Coronary artery (tissue), 2 donors: ENCODE measurements at regions not wholly inside any gene's neighbourhood (a gene's known extent, or its start where the extent isn't known, plus 50 kb on each side); places are given as distances from the start of the nearest gene placed in this dataset.

ENCODE experiments used
- DNase-seq: peaks from one replicate; pipeline ENCODE4 v3.0.0-alpha.2; 2017; ENCODE audit warnings: low spot score
- H3K27ac ChIP-seq, 2 donors: fragments of 200-600 bp; sonication (generic); one replicate each; pipeline ENCODE4 v1.5.1; 2016 to 2019
- H3K4me3 ChIP-seq: fragments of 200-600 bp; sonication (generic); 2 replicates; pipeline ENCODE4 v1.5.1; 2016; ENCODE audit warnings: mild to moderate bottlenecking, moderate library complexity
- TF ChIP-seq, protein P1 (sequence below): fragments of 200-600 bp; sonication (generic); IDR thresholded peaks from one replicate; pipeline ENCODE4 v1.5.1; 2019; ENCODE audit warnings: antibody characterized with exemption

DNA sequence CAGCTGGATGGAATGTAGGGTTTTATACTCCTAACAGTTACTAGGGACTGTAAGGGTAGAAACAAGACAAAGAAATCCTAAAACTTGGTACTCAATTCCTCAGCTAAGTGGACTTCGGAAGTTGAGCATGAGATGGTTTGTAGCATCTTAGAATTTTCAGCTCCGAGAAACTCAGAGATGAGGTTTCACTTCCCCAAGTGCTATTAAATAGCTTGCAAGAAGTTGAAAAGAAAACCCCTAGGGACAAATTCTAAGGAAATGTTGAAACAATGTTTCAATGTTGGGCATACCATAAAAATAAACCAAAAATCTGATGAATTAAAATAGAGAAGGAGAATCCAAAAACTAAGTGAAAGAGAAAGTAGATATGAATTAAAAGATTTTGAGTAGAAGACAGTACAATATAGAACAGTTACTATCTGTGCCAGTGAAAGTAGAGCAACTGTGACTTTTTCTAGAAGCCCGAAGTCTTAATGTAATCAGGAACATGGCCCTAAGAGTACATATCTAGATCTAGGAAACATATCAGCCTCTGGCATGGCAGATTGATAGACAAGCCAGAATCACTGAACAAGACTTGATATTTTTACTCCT, 308.6 kb upstream of the RGMB start:
- no peak overlapping the region for H3K4me3 ChIP-seq
- DNase-seq = no peak
- TF ChIP-seq, protein P1, sequence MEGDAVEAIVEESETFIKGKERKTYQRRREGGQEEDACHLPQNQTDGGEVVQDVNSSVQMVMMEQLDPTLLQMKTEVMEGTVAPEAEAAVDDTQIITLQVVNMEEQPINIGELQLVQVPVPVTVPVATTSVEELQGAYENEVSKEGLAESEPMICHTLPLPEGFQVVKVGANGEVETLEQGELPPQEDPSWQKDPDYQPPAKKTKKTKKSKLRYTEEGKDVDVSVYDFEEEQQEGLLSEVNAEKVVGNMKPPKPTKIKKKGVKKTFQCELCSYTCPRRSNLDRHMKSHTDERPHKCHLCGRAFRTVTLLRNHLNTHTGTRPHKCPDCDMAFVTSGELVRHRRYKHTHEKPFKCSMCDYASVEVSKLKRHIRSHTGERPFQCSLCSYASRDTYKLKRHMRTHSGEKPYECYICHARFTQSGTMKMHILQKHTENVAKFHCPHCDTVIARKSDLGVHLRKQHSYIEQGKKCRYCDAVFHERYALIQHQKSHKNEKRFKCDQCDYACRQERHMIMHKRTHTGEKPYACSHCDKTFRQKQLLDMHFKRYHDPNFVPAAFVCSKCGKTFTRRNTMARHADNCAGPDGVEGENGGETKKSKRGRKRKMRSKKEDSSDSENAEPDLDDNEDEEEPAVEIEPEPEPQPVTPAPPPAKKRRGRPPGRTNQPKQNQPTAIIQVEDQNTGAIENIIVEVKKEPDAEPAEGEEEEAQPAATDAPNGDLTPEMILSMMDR = no peak
- H3K27ac ChIP-seq = no peak overlapping the region

DNA sequence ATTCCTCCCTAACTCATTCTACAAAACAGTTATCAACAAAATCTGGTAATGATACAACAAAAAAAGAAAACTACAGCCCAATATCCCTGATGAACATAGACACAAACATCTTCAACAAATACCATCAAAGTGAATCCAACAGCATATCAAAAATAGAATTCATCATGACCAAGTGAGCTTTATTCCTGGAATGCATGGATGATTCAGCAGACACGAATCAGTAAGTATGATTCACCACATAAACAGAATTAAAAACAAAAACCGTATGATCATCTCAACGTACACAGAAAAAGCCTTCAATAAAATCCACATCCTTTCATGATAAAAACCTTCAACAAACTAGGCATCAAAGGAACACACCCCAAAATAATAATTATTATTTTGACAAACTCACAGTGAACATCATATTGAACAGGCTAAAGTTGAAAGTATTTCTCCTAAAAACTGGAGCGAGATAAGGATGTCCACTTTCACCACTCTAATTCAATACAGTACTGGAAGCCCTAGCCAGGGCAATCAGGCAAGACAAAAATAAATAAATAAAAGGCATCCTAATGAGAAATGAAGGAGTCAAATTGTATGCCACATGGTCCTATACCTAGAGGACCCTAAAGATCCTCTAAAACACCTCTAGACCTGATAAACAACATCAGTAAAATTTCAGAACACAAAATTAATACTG, 305.1 kb upstream of the RGMB start:
- no peak for DNase-seq
- Histone ChIP-seq H3K27ac (no peak overlapping the region), H3K4me3 (no peak overlapping the region)
- TF ChIP-seq, protein P1 = no peak

DNA sequence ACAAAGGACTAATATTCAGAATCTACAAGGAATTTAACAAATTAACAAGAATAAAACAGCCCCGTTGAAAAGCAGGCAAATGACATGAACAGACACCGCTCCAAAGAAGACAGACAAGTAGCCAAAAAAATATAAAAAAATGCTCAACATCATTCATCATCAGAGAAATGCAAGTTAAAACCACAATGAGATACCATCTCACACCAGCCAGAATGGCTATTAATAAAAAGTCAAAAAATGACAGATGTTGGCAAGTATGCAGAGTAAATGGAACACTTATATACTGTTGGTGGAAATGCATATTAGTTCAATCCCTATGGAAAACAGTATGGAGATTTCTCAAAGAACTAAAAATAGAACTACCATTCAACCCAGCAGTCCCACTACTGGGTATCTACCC, 302.7 kb upstream of the RGMB start:
- Histone ChIP-seq H3K27ac (no peak overlapping the region), H3K4me3 (no peak overlapping the region)
- TF ChIP-seq, protein P1 = no peak
- DNase-seq = no peak

DNA sequence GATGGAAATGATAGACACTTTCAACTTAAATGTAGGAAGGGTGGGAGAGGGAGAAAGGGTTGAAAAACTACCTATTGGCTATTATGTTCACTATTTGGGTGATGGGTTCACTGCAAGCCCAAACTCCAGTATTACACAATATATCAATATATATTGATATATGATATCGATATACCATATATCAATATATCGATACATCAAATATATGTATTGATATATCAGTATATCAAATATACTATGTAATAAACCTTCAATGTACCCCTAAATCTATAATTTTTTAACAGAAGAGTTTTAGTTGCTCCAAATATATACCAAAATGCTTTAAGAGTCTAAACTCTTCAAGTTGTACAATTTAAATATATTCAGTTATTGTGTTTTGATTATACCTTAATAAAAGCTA, 302.0 kb upstream of the RGMB start:
- no peak for DNase-seq
- TF ChIP-seq, protein P1 = no peak

DNA sequence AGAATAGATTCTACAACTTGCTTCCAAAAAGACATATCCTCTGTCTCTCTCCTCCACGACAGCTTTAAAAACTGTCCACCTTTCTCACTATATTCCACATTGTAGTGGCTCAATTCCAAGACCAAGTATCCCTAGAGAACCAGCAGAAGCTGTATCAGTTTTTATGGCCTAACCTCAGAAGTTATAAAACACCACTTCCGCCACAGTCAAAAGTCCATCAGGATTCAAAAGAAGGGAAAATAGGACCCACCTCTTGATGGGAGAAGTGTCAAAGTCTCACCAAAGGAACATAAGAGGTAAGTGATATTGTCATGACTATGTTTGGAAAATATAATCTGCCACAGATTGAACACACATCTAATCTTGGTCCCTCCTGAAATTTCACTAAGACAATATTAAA, 299.2 kb upstream of the RGMB start:
- no peak overlapping the region for H3K27ac ChIP-seq
- no peak overlapping the region for H3K4me3 ChIP-seq
- no peak for DNase-seq
- TF ChIP-seq, protein P1 = no peak

More for the DNA sequence above, 302.0 kb upstream of the RGMB start:
- Histone ChIP-seq H3K4me3 (no peak overlapping the region), H3K27ac (no peak overlapping the region)

DNA sequence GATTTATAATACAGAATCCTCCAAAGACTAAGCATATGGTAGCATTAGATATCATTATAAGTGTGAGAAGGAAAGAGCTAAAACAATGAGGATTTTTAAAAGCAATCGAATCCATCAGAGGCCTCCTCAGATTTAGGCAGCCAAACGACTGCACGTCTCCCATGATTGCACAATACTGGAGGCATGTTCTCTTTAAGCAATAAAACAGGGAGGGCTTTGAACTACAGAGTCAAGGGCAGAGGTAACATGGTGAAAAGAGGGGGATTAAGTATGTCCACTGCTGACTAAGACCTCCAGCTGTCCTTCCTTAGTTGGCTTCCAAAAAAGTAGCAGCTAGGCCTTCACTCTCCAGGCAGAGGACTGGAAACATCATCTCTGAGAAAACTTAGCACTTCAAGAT, 298.7 kb upstream of the RGMB start:
- DNase-seq = no peak
- no peak overlapping the region for H3K4me3 ChIP-seq
- TF ChIP-seq, protein P1 = no peak

More for the DNA sequence above, 298.7 kb upstream of the RGMB start:
- no peak overlapping the region for H3K27ac ChIP-seq
